Fibroblast of lung (primary cell): ENCODE measurements at regions not wholly inside any gene's neighbourhood (a gene's known extent, or its start where the extent isn't known, plus 50 kb on each side); places are given as distances from the start of the nearest gene placed in this dataset.

ENCODE experiments used
- DNase-seq, 2 donors: peaks; one replicate each; pipeline versions ENCODE4 v3.0.0 to v3.0.0-alpha.2; 2010; ENCODE audit warnings: low read depth in 2 of 2
- H2AFZ ChIP-seq: 2 replicates; pipeline ENCODE4 v1.5.1; 2012; ENCODE audit warnings: low read length, control low read depth, inconsistent platforms
- H3K27ac ChIP-seq: 2 replicates; pipeline ENCODE4 v1.5.1; 2011; ENCODE audit warnings: low read length, control low read depth; ENCODE audit not compliant: insufficient read depth
- H3K27me3 ChIP-seq: 2 replicates; pipeline ENCODE4 v1.5.1; 2011; ENCODE audit warnings: mild to moderate bottlenecking, low read length; ENCODE audit not compliant: control insufficient read depth, insufficient read depth
- H3K36me3 ChIP-seq: 2 replicates; pipeline ENCODE4 v1.5.1; 2011; ENCODE audit warnings: low read length; ENCODE audit not compliant: control insufficient read depth, insufficient read depth
- H3K4me1 ChIP-seq: 2 replicates; pipeline ENCODE4 v1.5.1; 2011; ENCODE audit warnings: low read length; ENCODE audit not compliant: control insufficient read depth, insufficient read depth; ENCODE audit errors: extremely low read depth
- H3K4me2 ChIP-seq: 2 replicates; pipeline ENCODE4 v1.5.1; 2011; ENCODE audit warnings: low read length, control low read depth; ENCODE audit not compliant: insufficient read depth; ENCODE audit errors: extremely low read depth
- H3K4me3 ChIP-seq, 4 experiments: fragments of 200-600 bp in 1 of 4; sonication (generic) in 1 of 4; replicated peaks in 1 of 4; 2 replicates each; pipeline ENCODE4 v1.5.1; 2011 to 2016; ENCODE audit warnings: low read length in 4 of 4, low read depth in 3 of 4, mild to moderate bottlenecking in 3 of 4, control low read depth in 2 of 4, inconsistent platforms in 1 of 4, mixed read lengths in 1 of 4; ENCODE audit not compliant: insufficient read depth in 1 of 4; ENCODE audit errors: control extremely low read depth in 1 of 4
- H3K79me2 ChIP-seq: 2 replicates; pipeline ENCODE4 v1.5.1; 2012; ENCODE audit warnings: mild to moderate bottlenecking, low read length, inconsistent platforms; ENCODE audit not compliant: control insufficient read depth, insufficient read depth
- H3K9ac ChIP-seq: 2 replicates; pipeline ENCODE4 v1.5.1; 2011; ENCODE audit warnings: mild to moderate bottlenecking, low read length, control low read depth; ENCODE audit not compliant: insufficient read depth
- H3K9me3 ChIP-seq: 2 replicates; pipeline ENCODE4 v1.5.1; 2012; ENCODE audit warnings: low read depth, low read length; ENCODE audit not compliant: control insufficient read depth, insufficient read depth
- H4K20me1 ChIP-seq: 2 replicates; pipeline ENCODE4 v1.5.1; 2011; ENCODE audit warnings: low read length; ENCODE audit not compliant: control insufficient read depth, insufficient read depth; ENCODE audit errors: extremely low read depth
- CTCF ChIP-seq, 2 donors: IDR thresholded peaks in 1 of 2; conservative IDR thresholded peaks in 1 of 2; 1 replicate in 1 of 2; 2 replicates in 1 of 2; pipeline ENCODE4 v1.5.1; 2011 to 2012; ENCODE audit warnings: low read length in 2 of 2, control low read depth in 1 of 2, inconsistent platforms in 1 of 2, low read depth in 1 of 2, mild to moderate bottlenecking in 1 of 2
- EZH2 ChIP-seq: IDR thresholded peaks from 2 replicates; pipeline ENCODE4 v1.5.1; 2012; ENCODE audit warnings: low read length, control low read depth, mild to moderate bottlenecking; ENCODE audit errors: missing control alignments

- no peak overlapping the region for H3K4me2 ChIP-seq
- no peaks in the 10 kb centered on the region for H3K36me3 ChIP-seq
- H2AFZ ChIP-seq = no peak overlapping the region
- no peak overlapping the region for H3K9ac ChIP-seq
- H3K4me1 ChIP-seq = no peaks in the 10 kb centered on the region
- H3K27ac ChIP-seq = no peak overlapping the region
- H3K27me3 ChIP-seq = no peaks in the 10 kb centered on the region
- no peaks in the 10 kb centered on the region for H3K9me3 ChIP-seq
- TF ChIP-seq EZH2 (no peak), CTCF (conservative IDR thresholded peaks at IDR 0.05 in 1 of 2, IDR thresholded peaks at IDR 0.05 in 1 of 2; ENCODE audit: low read depth in 1 of 2, low read length in 2 of 2) (no peak)
- DNase-seq = no peak
- H4K20me1 ChIP-seq = no peaks in the 10 kb centered on the region
- no peak overlapping the region for H3K4me3 ChIP-seq
- H3K79me2 ChIP-seq = no peaks in the 10 kb centered on the region
Observed at GRCh38 chr10:128697437-128697836, 571.2 kb upstream of the MKI67 start.

GRCh38 chr10:128701381-128701780 is 575.2 kb upstream of the MKI67 start:
- TF ChIP-seq CTCF (conservative IDR thresholded peaks at IDR 0.05 in 1 of 2, IDR thresholded peaks at IDR 0.05 in 1 of 2; ENCODE audit: low read depth in 1 of 2, low read length in 2 of 2) (no peak), EZH2 (no peak)
- H3K4me3 ChIP-seq = no peak overlapping the region
- DNase-seq = no peak
- no peaks in the 10 kb centered on the region for H3K36me3 ChIP-seq
- H3K9ac ChIP-seq = no peak overlapping the region
- H3K9me3 ChIP-seq = no peaks in the 10 kb centered on the region
- H3K27me3 ChIP-seq = no peaks in the 10 kb centered on the region
- no peak overlapping the region for H3K4me2 ChIP-seq
- H3K79me2 ChIP-seq = no peaks in the 10 kb centered on the region
- H2AFZ ChIP-seq = no peak overlapping the region
- no peak overlapping the region for H3K27ac ChIP-seq
- no peaks in the 10 kb centered on the region for H4K20me1 ChIP-seq
- no peaks in the 10 kb centered on the region for H3K4me1 ChIP-seq

GRCh38 chr10:128701837-128702236 is 575.6 kb upstream of the MKI67 start:
- no peaks in the 10 kb centered on the region for H4K20me1 ChIP-seq

More at GRCh38 chr10:128701837-128702236, 575.6 kb upstream of the MKI67 start:
- no peaks in the 10 kb centered on the region for H3K79me2 ChIP-seq
- no peaks in the 10 kb centered on the region for H3K27me3 ChIP-seq
- H3K9me3 ChIP-seq = no peaks in the 10 kb centered on the region
- no peak overlapping the region for H3K4me2 ChIP-seq
- H3K36me3 ChIP-seq = no peaks in the 10 kb centered on the region
- no peak for TF ChIP-seq EZH2
- TF ChIP-seq CTCF (conservative IDR thresholded peaks at IDR 0.05 in 1 of 2, IDR thresholded peaks at IDR 0.05 in 1 of 2; ENCODE audit: low read depth in 1 of 2, low read length in 2 of 2) = no peak
- H3K27ac ChIP-seq = no peak overlapping the region
- H3K4me1 ChIP-seq = no peaks in the 10 kb centered on the region
- DNase-seq = no peak
- H3K9ac ChIP-seq = no peak overlapping the region
- no peak overlapping the region for H3K4me3 ChIP-seq
- no peak overlapping the region for H2AFZ ChIP-seq
